Mucosa of descending colon (tissue), 3 donors: ENCODE measurements at regions not wholly inside any gene's neighbourhood (a gene's known extent, or its start where the extent isn't known, plus 50 kb on each side); places are given as distances from the start of the nearest gene placed in this dataset.

Experiments
- ATAC-seq: fragments of 200-7000 bp; cut with Tn5 transposase; one replicate; pipeline ENCODE4 v1.9.1; 2020; ENCODE audit warnings: mild to moderate bottlenecking, moderate library complexity
- DNase-seq, 3 donors: peaks; one replicate each; pipeline ENCODE4 v3.0.0-alpha.2; 2020
- H3K36me3 ChIP-seq: fragments of 200-600 bp; one replicate; pipeline ENCODE4 v1.8.0; 2021; ENCODE audit warnings: low read depth, mild to moderate bottlenecking
- H3K4me1 ChIP-seq: fragments of 200-600 bp; one replicate; pipeline ENCODE4 v1.8.0; 2021; ENCODE audit warnings: low read depth, mild to moderate bottlenecking
- H3K4me3 ChIP-seq: fragments of 200-600 bp; one replicate; pipeline ENCODE4 v1.8.0; 2021; ENCODE audit warnings: mild to moderate bottlenecking
- H3K9me3 ChIP-seq: fragments of 200-600 bp; one replicate; pipeline ENCODE4 v1.8.0; 2021; ENCODE audit warnings: mild to moderate bottlenecking
- CTCF ChIP-seq: fragments of 200-600 bp; IDR thresholded peaks from one replicate; pipeline ENCODE4 v1.8.0; 2022; ENCODE audit warnings: antibody characterized with exemption, mild to moderate bottlenecking
- intact Hi-C, 2 donors: fragments of 100-400 bp; cut with DNase I in 1 of 2; cut with micrococcal nuclease in 1 of 2; formaldehyde crosslinking; loops; one replicate each; pipeline versions ENCODE4 v1.11.0 to v1.11.1; 2022; cut with DNase I, micrococcal nuclease
- donor health status: DM: no; HTN: no; CAD: no; lungs with moderate emphysema.
- donor health status: DM: no; HTN: no; CAD: no.
- donor health status: DM: no; HTN: yes; CAD: no.

DNA sequence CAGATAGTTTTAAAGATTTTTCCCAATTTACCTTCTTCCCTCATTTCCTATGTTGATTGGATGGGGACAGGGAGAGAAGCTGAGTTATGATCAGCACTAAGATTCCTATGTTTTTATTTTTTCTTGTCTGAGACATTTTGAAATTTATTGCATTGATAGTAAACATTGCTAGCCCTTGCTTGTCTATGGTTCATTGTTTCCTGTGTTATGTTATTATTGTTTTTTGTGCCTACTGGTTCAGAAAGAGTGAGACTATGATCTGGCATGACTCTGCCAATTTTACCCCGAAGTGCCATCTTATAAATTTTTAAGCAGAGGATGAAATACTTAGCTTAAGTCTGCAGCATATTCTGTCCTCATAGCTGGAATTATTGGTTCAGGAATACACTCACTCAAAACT lies 478.5 kb downstream of the MBD2 start:
- H3K4me1 ChIP-seq = no peaks in the 10 kb centered on the region
- intact Hi-C loops = no loop called here
- ATAC-seq (no peak), DNase-seq (no peak)
- TF ChIP-seq CTCF = no peak
- no peaks in the 10 kb centered on the region for H3K9me3 ChIP-seq
- no peaks in the 10 kb centered on the region for H3K36me3 ChIP-seq
- no peak overlapping the region for H3K4me3 ChIP-seq

DNA sequence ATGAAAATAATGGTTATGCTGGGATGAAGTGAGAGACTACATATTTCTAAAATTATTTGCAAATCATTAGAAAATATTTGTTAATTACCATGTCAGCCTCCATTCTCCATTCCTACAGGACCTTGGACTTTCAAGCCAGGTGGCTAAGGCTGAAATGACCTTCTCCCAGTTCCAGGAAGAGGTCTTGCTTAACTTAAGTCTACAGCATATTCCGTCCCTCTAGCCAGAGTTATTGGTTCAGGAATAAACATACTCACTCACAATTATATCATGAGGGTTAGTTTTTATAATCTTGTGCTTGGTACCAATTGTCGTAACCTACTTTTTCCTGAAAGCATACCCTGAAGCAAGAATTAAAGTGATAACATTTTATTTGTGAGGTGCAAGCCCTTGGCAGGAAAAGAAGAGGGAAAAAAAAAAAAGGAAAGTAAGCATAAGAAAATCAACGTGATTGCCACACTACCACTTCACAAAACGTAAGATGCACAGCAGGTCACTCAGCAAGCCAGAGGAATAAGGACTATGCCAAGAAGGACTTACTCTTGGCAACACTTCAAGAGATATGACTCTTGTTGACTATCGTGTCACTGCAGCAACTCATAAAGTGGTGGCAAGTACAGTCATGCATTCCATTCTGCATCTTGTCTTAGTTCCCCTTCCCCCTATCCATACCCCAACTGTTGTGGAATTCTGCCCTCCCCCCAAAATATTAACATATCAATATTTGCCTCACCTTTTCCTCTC lies 479.1 kb downstream of the MBD2 start:
- no peaks in the 10 kb centered on the region for H3K4me1 ChIP-seq
- no peaks in the 10 kb centered on the region for H3K9me3 ChIP-seq
- H3K36me3 ChIP-seq = no peaks in the 10 kb centered on the region
- peak in 1 of 3 donors; percentile 15 for DNase-seq
- TF ChIP-seq CTCF = no peak
- no peak overlapping the region for H3K4me3 ChIP-seq
- ATAC-seq = peak; percentile 92
- intact Hi-C loops = no loop called here

GRCh38 chr18:53739700-53740099 lies 484.8 kb downstream of the MBD2 start:
- ATAC-seq (no peak), DNase-seq (no peak)
- Histone ChIP-seq H3K9me3 (no peaks in the 10 kb centered on the region), H3K36me3 (no peaks in the 10 kb centered on the region), H3K4me3 (no peak overlapping the region), H3K4me1 (no peaks in the 10 kb centered on the region)
- no peak for TF ChIP-seq CTCF
- intact Hi-C loops = no loop called here

DNA sequence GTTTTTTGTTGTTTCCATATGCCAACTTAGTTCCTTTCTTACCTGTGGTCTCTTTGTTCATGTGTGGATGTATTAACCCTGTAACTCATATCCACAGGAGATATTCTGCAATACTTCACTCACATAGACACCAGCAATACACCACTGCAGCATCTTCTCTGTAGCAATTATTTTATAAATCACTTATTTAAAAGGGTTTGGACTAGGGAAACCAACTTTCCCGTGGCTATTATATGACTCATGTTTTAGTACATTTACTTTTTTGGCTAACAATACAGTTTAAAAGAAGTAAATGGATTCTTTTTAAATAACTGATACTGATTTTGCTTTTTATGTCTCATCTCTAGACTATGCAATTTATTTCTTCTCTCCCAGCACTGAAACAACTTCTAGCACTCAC lies 488.9 kb downstream of the MBD2 start:
- no peaks in the 10 kb centered on the region for H3K9me3 ChIP-seq
- intact Hi-C loops = no loop called here
- DNase-seq = no peak
- TF ChIP-seq CTCF = no peak
- ATAC-seq = no peak
- H3K36me3 ChIP-seq = no peaks in the 10 kb centered on the region
- H3K4me3 ChIP-seq = no peak overlapping the region
- no peaks in the 10 kb centered on the region for H3K4me1 ChIP-seq

DNA sequence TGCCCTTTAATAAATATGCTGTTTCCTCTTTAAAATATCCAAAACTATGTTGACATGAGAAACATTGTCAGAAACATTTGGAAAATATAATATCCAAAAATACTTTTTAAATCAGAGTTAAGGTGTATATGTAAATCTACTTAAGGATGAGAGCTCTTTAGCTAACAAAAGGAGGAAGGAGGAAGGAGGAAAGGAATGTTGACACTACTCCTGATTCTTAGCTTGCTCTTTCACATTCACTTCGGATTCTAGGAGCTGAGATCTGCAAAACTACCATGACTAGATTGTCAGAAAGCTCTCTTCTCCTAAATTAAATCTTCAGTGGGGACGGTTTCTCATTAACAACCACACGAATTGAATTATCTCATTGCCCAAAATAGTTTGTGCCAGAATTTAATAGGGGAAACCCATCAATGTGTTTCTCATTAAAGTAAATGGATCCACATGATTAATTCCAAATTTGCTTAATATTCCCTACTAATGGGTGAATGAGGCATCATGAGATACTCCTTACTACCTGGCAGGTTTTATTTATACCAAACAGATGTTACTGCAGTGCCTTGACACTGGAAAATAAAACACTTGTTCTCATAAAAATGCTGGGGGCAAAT lies 509.1 kb downstream of the MBD2 start:
- Histone ChIP-seq H3K9me3 (no peaks in the 10 kb centered on the region), H3K36me3 (no peaks in the 10 kb centered on the region), H3K4me1 (no peaks in the 10 kb centered on the region), H3K4me3 (no peak overlapping the region)
- intact Hi-C loops = no loop called here
- TF ChIP-seq CTCF = no peak
- ATAC-seq (no peak), DNase-seq (no peak)
